Body of pancreas (tissue), 4 donors: ENCODE measurements at regions not wholly inside any gene's neighbourhood (a gene's known extent, or its start where the extent isn't known, plus 50 kb on each side); places are given as distances from the start of the nearest gene placed in this dataset.

Experiments
- POLR2A ChIP-seq, 3 donors: fragments of 450-650 bp; IDR thresholded peaks; one replicate each; pipeline ENCODE4 v1.6.1; 2016; ENCODE audit warnings: antibody characterized with exemption in 3 of 3, mild to moderate bottlenecking in 2 of 3
- TF ChIP-seq, protein P1 (sequence below), 7 experiments: fragments of 450-650 bp in 4 of 7; fragments of 200-600 bp in 3 of 7; sonication (generic) in 3 of 7; IDR thresholded peaks; one replicate each; pipeline ENCODE4 v1.5.1; 2016 to 2019; ENCODE audit warnings: antibody characterized with exemption in 7 of 7

DNA sequence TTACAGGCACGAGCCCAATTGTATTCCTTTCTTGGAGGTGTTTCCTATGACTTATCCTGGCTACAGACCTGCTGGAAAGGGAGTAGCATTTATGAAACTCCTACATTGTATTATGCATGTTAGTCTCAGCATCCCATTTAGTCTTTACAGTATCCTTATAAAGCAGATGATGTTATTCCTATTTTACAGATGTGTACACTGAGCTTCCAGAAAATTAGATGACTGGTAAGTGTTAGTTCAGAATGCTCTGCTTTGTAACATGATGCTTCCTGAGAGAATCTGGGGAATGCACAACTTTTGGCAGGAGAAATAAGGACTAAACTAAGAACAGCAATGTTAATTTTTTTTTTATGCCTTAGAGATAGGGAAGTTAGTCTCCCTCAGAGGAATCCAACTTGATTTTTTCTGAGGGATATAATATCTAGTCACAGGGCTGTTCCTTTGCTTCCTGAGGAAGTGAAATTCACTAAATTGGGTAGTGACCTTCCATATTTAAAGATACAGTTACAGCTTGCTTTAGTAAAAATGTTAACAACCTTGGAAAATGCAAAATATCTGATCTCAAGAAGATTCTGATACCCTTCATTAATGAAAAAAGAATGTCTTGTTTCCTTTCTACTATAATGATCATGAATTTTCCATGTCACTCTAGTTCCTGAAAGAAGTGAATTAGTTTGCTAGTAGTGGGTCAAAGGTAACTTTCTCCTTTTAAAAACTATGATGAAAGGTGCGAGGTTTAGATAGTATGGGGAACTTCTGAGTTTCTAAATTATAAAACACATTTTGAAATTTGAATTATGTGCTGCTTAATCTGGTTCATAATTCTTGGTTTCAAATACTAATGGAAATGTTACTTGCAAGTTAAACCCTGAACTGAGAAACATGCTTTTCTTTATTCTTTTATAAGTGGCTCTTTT, 194.0 kb upstream of the PRPS1L1 start:
- TF ChIP-seq, protein P1, sequence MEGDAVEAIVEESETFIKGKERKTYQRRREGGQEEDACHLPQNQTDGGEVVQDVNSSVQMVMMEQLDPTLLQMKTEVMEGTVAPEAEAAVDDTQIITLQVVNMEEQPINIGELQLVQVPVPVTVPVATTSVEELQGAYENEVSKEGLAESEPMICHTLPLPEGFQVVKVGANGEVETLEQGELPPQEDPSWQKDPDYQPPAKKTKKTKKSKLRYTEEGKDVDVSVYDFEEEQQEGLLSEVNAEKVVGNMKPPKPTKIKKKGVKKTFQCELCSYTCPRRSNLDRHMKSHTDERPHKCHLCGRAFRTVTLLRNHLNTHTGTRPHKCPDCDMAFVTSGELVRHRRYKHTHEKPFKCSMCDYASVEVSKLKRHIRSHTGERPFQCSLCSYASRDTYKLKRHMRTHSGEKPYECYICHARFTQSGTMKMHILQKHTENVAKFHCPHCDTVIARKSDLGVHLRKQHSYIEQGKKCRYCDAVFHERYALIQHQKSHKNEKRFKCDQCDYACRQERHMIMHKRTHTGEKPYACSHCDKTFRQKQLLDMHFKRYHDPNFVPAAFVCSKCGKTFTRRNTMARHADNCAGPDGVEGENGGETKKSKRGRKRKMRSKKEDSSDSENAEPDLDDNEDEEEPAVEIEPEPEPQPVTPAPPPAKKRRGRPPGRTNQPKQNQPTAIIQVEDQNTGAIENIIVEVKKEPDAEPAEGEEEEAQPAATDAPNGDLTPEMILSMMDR (IDR thresholded peaks at IDR 0.05) = no peak
- no peak for TF ChIP-seq POLR2A (IDR thresholded peaks at IDR 0.05)
